Ishikawa (cell line): ENCODE measurements at regions not wholly inside any gene's neighbourhood (a gene's known extent, or its start where the extent isn't known, plus 50 kb on each side); places are given as distances from the start of the nearest gene placed in this dataset.

Experiments used
- EP300 ChIP-seq: IDR thresholded peaks from 2 replicates; pipeline ENCODE4 v1.6.1; 2012; ENCODE audit warnings: borderline replicate concordance
- RAD21 ChIP-seq: IDR thresholded peaks from 2 replicates; pipeline ENCODE4 v1.6.1; 2012; ENCODE audit warnings: low read depth
- TAF1 ChIP-seq: IDR thresholded peaks from 2 replicates; pipeline ENCODE4 v1.6.1; 2012; ENCODE audit warnings: low read depth, mild to moderate bottlenecking

GRCh38 chr13:55632402-55632801, 1508.3 kb upstream of the PRR20A start:
- TF ChIP-seq TAF1 = no peak
- no peak for TF ChIP-seq EP300
- TF ChIP-seq RAD21 = no peak
